Prostate gland (tissue), 2 donors: ENCODE measurements at regions not wholly inside any gene's neighbourhood (a gene's known extent, or its start where the extent isn't known, plus 50 kb on each side); places are given as distances from the start of the nearest gene placed in this dataset.
"Not testable (repeated sequence)": the region's sequence is repeated elsewhere in the genome, so short reads cannot be mapped to it uniquely, and the experiment has no call there.

Experiments used
- CTCF ChIP-seq, 4 experiments: fragments of 200-600 bp in 2 of 4; fragments of 450-650 bp in 2 of 4; sonication (generic) in 2 of 4; IDR thresholded peaks; 1 replicate in 3 of 4; 2 replicates in 1 of 4; pipeline ENCODE4 v1.5.1; 2016 to 2019; ENCODE audit warnings: antibody characterized with exemption in 4 of 4, mild to moderate bottlenecking in 2 of 4, moderate library complexity in 2 of 4
- POLR2A ChIP-seq: fragments of 450-650 bp; IDR thresholded peaks from one replicate; pipeline ENCODE4 v1.6.1; 2016; ENCODE audit warnings: antibody characterized with exemption, mild to moderate bottlenecking

- TF ChIP-seq CTCF (IDR thresholded peaks at IDR 0.05); POLR2A: not testable (repeated sequence)
These were observed 309.0 kb upstream of the ELAVL2 start for GRCh38 chr9:24135072-24135471.
